GM19328 (cell line): ENCODE measurements at regions not wholly inside any gene's neighbourhood (a gene's known extent, or its start where the extent isn't known, plus 50 kb on each side); places are given as distances from the start of the nearest gene placed in this dataset.

ENCODE experiments used
- ATAC-seq: cut with Tn5 transposase; IDR thresholded peaks from one replicate; pipeline ENCODE4 v1.9.1; 2021; ENCODE audit warnings: mild to moderate bottlenecking, moderate library complexity; ENCODE audit not compliant: unreplicated experiment

- ATAC-seq, result no peak
Observed at GRCh38 chr3:76177610-76178009, 392.3 kb upstream of the ZNF717 start.

GRCh38 chr3:76178412-76178811 lies 393.1 kb upstream of the ZNF717 start:
- no peak for ATAC-seq

GRCh38 chr3:76181213-76181612 lies 395.9 kb upstream of the ZNF717 start:
- ATAC-seq, result no peak

GRCh38 chr3:76198086-76198485 lies 412.7 kb upstream of the ZNF717 start:
- no peak for ATAC-seq

- no peak for ATAC-seq
Observed at GRCh38 chr3:76199382-76199781, 414.0 kb upstream of the ZNF717 start.

GRCh38 chr3:76203578-76203977 lies 418.2 kb upstream of the ZNF717 start:
- no peak for ATAC-seq

- ATAC-seq, result no peak
Observed at GRCh38 chr3:76206346-76206745, 421.0 kb upstream of the ZNF717 start.

- no peak for ATAC-seq
Observed at GRCh38 chr3:76212679-76213078, 427.3 kb upstream of the ZNF717 start.

GRCh38 chr3:76222201-76222600 lies 436.9 kb upstream of the ZNF717 start:
- ATAC-seq, result no peak

- no peak for ATAC-seq
Observed at GRCh38 chr3:76231258-76231657, 445.9 kb upstream of the ZNF717 start.

- ATAC-seq, result no peak
Observed at GRCh38 chr3:76242886-76243753, 457.8 kb upstream of the ZNF717 start.

- ATAC-seq, result no peak
Observed at GRCh38 chr3:76245073-76245472, 459.7 kb upstream of the ZNF717 start.

- no peak for ATAC-seq
Observed at GRCh38 chr3:76245622-76246021, 460.3 kb upstream of the ZNF717 start.

GRCh38 chr3:76264496-76264895 lies 479.1 kb upstream of the ZNF717 start:
- ATAC-seq, result no peak

- no peak for ATAC-seq
Observed at GRCh38 chr3:76264911-76265310, 479.6 kb upstream of the ZNF717 start.

- no peak for ATAC-seq
Observed at GRCh38 chr3:76266511-76266910, 481.2 kb upstream of the ZNF717 start.

GRCh38 chr3:76267851-76268380 lies 482.6 kb upstream of the ZNF717 start:
- no peak for ATAC-seq

GRCh38 chr3:76293856-76294255 lies 508.5 kb upstream of the ZNF717 start:
- ATAC-seq, result no peak

GRCh38 chr3:76300746-76301145 lies 515.4 kb upstream of the ZNF717 start:
- ATAC-seq, result no peak

GRCh38 chr3:76307556-76307955 lies 522.2 kb upstream of the ZNF717 start:
- no peak for ATAC-seq

GRCh38 chr3:76308541-76308940 lies 523.2 kb upstream of the ZNF717 start:
- no peak for ATAC-seq

- no peak for ATAC-seq
Observed at GRCh38 chr3:76310089-76310488, 524.7 kb upstream of the ZNF717 start.

GRCh38 chr3:76310667-76311066 lies 525.3 kb upstream of the ZNF717 start:
- ATAC-seq, result no peak
